ENCODE measurements at regions not wholly inside any gene's neighbourhood (a gene's known extent, or its start where the extent isn't known, plus 50 kb on each side); places are given as distances from the start of the nearest gene placed in this dataset.
"Not testable (repeated sequence)": the region's sequence is repeated elsewhere in the genome, so short reads cannot be mapped to it uniquely, and the experiment has no call there.

DNA sequence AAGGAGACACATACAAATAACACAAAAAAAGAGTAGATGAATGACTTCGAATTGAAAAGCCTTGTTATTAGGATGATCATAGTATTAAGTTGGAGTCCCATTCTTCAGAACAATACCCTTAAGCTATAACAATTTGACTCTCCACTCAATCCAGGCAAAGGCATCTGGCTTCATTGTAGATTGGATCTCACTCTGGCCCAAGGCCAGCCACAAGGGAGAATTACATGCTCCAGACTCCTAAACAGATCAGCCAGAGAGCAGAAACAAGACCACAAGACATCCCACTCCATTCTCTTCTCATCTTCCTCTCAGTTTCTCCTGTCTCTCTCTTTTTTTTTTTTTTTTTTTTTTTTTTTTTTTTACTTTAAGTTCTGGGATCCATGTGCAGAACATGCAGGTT lies 213.9 kb downstream of the DHX15 start:
- peaks cover 0 to 2% (median 1%) of the 10 kb centered on the region in 3 donors for H3K27me3 Mint-ChIP-seq (ENCODE audit: low read depth in 3 of 3)
- no peaks in the 10 kb centered on the region for H3K36me3 Mint-ChIP-seq
- no peaks in the 10 kb centered on the region for H3K4me1 Mint-ChIP-seq
- DNase-seq = no peak
- no peak overlapping the region for H3K27ac Mint-ChIP-seq
- H3K9me3 Mint-ChIP-seq = peaks cover 0 to 5% (median 0%) of the 10 kb centered on the region in 6 donors
- H3K4me3 Mint-ChIP-seq = no peak overlapping the region

DNA sequence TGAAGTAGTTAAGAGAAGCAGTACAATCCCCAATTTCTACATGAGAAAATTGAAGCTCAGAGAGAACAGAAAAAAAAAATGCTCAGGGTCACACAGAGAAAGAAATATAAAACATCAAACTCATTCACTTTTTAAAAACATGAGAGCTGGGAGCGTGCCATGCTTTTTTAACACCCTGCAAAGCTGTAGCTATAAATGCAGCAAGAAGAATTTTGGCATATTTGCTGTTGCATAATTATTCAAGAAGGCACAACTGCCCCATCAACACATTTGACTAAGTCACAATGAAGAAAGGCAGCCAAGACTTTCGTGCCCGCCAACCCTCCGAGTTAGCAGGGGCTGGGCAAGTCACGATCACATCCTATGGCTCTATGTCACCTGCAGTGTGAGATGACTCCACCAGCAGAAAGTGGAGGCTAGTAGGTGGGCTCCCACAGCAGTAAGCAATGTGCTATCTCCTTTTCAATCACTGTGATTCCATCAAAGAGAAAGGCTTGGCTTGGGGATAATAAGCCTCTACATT lies 214.8 kb downstream of the DHX15 start:
- Mint-ChIP-seq H3K27me3 (ENCODE audit: low read depth in 3 of 3) (peaks cover 0 to 2% (median 1%) of the 10 kb centered on the region in 3 donors), H3K4me3 (no peak overlapping the region), H3K4me1 (no peaks in the 10 kb centered on the region), H3K27ac (no peak overlapping the region), H3K36me3 (no peaks in the 10 kb centered on the region), H3K9me3 (peaks cover 0 to 5% (median 0%) of the 10 kb centered on the region in 6 donors)
- no peak for DNase-seq

DNA sequence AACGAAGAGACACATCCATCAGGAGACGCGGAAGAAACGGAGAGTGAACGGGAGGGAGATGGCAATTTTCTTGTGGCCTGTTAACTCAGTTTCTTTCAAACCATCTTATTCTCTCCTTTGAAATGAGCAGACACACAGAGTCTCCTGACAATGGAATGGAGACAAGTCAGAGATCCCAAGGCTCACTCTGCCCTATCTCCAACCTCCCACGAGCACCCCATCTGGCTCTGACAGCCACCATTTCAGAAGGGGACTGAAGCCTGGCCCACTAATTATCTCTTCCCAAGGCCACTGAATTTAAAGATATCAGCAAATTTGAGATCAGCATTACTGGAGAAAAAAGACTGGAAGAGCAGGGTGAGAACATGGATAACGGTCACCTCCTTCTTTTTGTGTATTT lies 215.6 kb downstream of the DHX15 start:
- Mint-ChIP-seq H3K9me3 (peaks cover 0 to 5% (median 0%) of the 10 kb centered on the region in 6 donors), H3K4me3 (no peak overlapping the region), H3K27ac (no peak overlapping the region), H3K27me3 (ENCODE audit: low read depth in 3 of 3) (peaks cover 0 to 2% (median 1%) of the 10 kb centered on the region in 3 donors), H3K36me3 (no peaks in the 10 kb centered on the region), H3K4me1 (no peaks in the 10 kb centered on the region)
- DNase-seq = no peak

DNA sequence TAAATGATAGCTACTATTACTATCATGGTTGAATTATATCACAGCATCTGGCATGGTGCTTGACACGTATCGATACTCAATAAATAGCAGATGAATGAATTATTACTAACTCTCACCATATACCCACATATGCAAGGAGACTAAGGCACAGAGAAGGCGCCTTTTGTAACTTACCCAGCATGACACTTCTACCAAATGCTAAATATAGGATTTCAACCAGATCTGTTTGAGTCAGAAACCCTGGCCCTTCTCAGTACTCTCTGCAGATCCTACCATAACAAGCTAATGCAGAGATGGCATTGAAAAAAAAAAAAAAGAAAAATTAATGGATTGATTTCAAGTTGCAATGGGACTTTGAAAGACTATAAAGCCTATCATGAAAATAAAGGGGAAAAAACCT lies 219.5 kb downstream of the DHX15 start:
- no peak for DNase-seq
- H3K27ac Mint-ChIP-seq = no peak overlapping the region
- H3K36me3 Mint-ChIP-seq = no peaks in the 10 kb centered on the region
- H3K9me3 Mint-ChIP-seq = no peaks in the 10 kb centered on the region
- H3K27me3 Mint-ChIP-seq (ENCODE audit: low read depth in 3 of 3) = no peaks in the 10 kb centered on the region
- no peaks in the 10 kb centered on the region for H3K4me1 Mint-ChIP-seq
- H3K4me3 Mint-ChIP-seq = no peak overlapping the region

DNA sequence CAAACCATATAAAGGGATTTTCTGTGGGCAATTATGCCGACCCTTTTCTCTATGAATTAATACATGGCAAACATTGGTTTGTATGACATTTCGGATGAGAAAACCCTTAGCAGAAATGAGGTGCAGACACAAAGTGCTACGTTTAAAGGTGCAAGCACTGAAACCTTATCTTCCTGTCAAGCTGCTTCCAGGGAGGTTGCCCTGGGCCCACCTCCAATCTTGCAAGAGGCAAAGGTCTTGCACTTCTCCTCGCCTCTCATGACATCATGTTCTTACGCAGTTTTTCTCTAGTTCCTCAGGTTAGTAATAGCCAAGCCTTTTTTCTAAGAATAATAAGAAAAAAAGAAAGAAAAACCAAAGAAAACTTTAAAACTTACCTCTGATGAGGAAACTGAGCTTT lies 220.1 kb downstream of the DHX15 start:
- Mint-ChIP-seq H3K27ac (no peak overlapping the region), H3K4me1 (no peaks in the 10 kb centered on the region), H3K9me3 (no peaks in the 10 kb centered on the region), H3K27me3 (ENCODE audit: low read depth in 3 of 3) (no peaks in the 10 kb centered on the region), H3K36me3 (no peaks in the 10 kb centered on the region), H3K4me3 (no peak overlapping the region)
- no peak for DNase-seq

DNA sequence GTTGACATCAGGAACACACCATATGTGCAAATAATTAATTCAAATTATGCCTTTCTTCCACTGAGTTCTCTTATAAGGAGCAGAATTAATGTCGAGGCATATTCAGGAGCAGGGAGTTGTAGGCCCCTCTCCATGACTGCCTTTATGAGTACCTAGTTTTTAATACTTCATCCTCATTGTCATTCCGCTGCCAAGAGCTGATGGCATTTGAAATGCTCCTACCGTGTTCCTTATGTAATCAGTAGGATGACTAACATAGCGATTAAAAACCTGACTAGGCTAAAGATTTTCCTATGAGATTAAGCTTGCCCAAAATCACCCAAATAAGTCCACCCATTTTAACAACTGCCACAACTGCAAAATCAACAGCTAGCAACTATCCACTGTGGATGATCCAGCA lies 220.6 kb downstream of the DHX15 start:
- no peaks in the 10 kb centered on the region for H3K36me3 Mint-ChIP-seq
- no peaks in the 10 kb centered on the region for H3K27me3 Mint-ChIP-seq (ENCODE audit: low read depth in 3 of 3)
- H3K9me3 Mint-ChIP-seq = no peaks in the 10 kb centered on the region
- H3K4me3 Mint-ChIP-seq = no peak overlapping the region
- no peaks in the 10 kb centered on the region for H3K4me1 Mint-ChIP-seq
- H3K27ac Mint-ChIP-seq = no peak overlapping the region
- DNase-seq = no peak

DNA sequence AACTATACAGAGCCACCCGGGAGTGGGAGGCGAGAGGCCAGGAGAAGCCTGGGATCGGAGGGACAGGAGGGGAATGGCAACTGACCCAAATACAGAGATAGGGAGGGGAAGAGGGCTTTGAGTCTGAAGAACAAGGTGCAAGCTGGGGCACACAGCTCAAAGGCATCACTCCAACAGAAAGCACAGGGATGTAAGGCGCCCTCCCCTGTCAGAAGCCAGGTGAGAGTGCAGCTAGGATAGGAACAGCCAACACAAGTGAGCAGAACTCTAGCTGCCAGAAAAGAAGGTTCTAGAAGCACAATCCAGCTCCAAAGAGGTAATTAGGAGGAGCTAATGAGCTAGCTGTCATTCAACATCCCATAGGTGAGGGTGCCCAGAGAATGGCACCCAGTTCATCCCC lies 232.2 kb downstream of the DHX15 start:
- H3K9me3 Mint-ChIP-seq = peaks cover 0 to 9% (median 7%) of the 10 kb centered on the region in 6 donors
- DNase-seq = no peak
- H3K27ac Mint-ChIP-seq = no peak overlapping the region
- H3K27me3 Mint-ChIP-seq (ENCODE audit: low read depth in 3 of 3) = peaks cover 2 to 6% (median 3%) of the 10 kb centered on the region in 3 donors
- H3K4me1 Mint-ChIP-seq = no peaks in the 10 kb centered on the region
- no peak overlapping the region for H3K4me3 Mint-ChIP-seq
- peaks cover 0 to 4% (median 0%) of the 10 kb centered on the region in 3 donors for H3K36me3 Mint-ChIP-seq

DNA sequence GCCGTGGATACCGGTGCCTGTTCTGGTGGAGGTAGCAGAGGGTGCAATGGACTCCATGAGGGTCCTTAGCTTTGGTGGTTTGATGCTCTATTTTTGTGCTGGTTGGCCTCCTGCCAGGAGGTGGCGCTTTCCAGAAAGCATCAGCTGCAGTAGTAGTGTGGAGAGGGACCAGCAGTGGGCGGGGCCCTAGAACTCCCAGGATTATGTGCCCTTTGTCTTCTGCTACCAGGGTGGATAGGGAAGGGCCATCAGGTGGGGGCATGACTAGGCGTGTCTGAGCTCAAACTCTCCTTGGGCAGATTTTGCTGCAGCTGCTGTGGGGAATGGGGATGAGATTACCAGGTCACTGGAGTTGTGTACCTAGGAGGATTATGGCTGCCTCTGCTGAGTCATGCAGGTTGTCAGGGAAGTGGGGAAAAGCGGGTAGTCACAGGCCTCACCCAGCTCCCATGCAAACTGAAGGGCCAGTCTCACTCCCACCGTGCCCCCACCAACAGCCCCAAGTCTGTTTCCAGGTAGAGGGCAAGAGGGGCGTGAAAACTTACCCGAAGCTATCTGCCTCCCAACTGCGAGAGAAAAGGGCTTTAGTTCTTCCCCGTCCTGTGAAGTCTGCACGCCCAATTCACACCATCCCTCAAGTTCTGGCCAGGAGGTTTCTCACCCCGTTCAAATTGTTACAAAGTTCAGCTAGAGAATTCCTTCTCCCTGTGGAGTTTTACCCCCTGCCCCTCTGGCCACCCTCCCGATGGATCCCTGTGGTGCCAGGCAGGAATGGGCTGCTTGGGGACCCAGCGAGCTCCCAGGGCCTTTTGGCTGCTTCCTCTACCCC lies 235.0 kb downstream of the DHX15 start:
- not testable (repeated sequence) for H3K36me3 Mint-ChIP-seq; H3K4me3 Mint-ChIP-seq; H3K27me3 Mint-ChIP-seq (ENCODE audit: low read depth in 3 of 3); H3K9me3 Mint-ChIP-seq; H3K4me1 Mint-ChIP-seq; H3K27ac Mint-ChIP-seq; DNase-seq

DNA sequence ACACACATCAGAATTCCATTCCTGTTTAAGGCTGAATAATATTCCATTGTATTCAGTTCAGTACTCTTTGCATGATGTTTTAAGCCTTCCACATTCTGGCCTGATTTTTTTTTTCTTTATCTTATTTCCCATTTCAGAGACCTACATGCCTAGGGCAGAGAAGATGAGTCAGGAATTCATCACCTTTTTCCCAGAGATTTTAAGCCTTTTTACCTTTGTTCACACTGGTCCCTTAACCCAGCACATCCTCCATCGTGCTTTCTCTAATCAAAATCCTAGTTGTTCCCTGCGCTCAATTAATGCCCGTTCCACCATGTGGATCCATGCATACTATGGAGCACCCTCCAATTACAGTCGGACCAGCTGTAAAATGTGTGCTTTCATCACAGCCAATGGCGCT lies 245.1 kb downstream of the DHX15 start:
- H3K36me3 Mint-ChIP-seq = no peaks in the 10 kb centered on the region
- no peak for DNase-seq
- peaks cover 0 to 2% (median 1%) of the 10 kb centered on the region in 3 donors for H3K27me3 Mint-ChIP-seq (ENCODE audit: low read depth in 3 of 3)
- H3K27ac Mint-ChIP-seq = no peak overlapping the region
- H3K9me3 Mint-ChIP-seq = peaks cover 0 to 8% (median 4%) of the 10 kb centered on the region in 6 donors
- no peak overlapping the region for H3K4me3 Mint-ChIP-seq
- H3K4me1 Mint-ChIP-seq = no peaks in the 10 kb centered on the region

DNA sequence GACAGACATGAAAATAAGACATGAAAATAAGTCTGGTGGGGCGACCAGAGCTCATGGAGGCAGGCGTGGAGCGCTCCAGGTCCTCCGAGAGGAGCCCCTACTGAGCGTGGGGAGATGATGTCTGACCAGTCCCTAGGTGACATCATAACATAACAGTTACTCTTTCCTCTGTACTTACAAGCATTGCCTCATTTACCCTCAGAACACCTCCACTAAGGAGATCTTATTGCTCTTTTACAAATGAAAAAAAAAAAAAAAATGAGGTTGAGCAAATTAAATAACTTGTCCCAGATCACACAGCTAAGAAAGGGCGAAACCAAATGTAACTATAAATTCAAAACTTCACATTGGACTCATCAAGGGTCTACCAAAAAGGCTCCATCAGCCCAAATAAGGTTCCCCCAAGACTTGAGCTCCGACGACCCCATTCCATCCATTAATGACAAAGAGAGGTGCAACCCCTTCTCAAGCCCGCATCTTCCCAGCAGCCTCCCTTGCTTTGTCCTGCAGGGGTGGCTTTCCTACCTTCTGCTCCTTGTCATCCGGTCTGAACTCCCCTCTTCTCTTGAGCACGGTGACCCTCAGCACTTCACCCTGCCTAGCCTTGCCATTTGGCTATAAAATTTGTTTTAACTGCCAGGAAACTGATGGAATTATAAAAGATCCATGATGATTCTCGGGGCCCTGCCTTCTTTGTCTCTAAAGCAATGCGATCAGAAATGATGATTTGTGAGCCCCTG lies 246.7 kb downstream of the DHX15 start:
- no peaks in the 10 kb centered on the region for H3K36me3 Mint-ChIP-seq
- H3K27me3 Mint-ChIP-seq (ENCODE audit: low read depth in 3 of 3) = peaks cover 0 to 2% (median 1%) of the 10 kb centered on the region in 3 donors
- H3K27ac Mint-ChIP-seq = no peak overlapping the region
- H3K4me1 Mint-ChIP-seq = no peaks in the 10 kb centered on the region
- DNase-seq = no peak
- H3K9me3 Mint-ChIP-seq = peaks cover 0 to 8% (median 5%) of the 10 kb centered on the region in 6 donors
- no peak overlapping the region for H3K4me3 Mint-ChIP-seq

DNA sequence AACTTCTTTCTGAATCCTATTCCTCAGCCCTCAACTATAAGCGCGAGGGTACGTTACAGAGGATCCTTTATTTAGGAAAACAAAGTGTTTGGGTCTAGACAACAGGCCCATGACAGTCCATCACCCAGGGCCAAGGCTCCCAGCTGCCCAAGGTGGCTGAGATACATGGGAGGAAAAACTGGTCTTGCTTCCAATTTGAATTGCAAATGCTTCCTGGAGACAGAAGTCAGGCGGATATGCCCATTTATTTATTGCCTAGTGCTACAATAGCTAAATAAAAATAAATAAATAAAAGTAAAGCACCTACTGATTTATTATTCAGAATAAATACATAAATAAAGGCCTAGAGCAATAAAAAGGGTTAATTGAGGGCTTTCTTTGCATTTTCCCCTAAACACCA lies 248.7 kb downstream of the DHX15 start:
- no peak for DNase-seq
- Mint-ChIP-seq H3K36me3 (no peaks in the 10 kb centered on the region), H3K27me3 (ENCODE audit: low read depth in 3 of 3) (peaks cover 0 to 2% (median 1%) of the 10 kb centered on the region in 3 donors), H3K9me3 (peaks cover 0 to 8% (median 5%) of the 10 kb centered on the region in 6 donors), H3K27ac (no peak overlapping the region), H3K4me1 (no peaks in the 10 kb centered on the region), H3K4me3 (no peak overlapping the region)

DNA sequence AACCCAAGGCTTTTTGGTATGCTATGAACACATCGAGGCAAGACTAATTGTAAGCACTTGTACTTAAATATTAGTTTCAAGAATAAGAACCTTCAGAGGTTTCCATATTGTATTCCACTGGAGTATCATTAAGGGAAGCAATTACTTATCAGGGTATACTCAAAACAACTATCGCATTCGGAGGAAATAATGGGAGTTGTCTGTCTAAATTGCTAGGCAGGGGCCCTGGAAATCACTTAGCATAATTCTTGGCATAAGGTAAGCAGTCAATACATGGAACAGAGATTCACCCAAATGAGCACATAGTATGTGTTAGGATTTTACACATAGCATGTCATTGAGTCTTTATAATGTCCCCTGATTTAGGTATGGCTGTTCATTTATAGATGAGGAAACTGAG lies 249.4 kb downstream of the DHX15 start:
- DNase-seq = no peak
- Mint-ChIP-seq H3K4me3 (no peak overlapping the region), H3K27me3 (ENCODE audit: low read depth in 3 of 3) (peaks cover 0 to 2% (median 1%) of the 10 kb centered on the region in 3 donors)

DNA sequence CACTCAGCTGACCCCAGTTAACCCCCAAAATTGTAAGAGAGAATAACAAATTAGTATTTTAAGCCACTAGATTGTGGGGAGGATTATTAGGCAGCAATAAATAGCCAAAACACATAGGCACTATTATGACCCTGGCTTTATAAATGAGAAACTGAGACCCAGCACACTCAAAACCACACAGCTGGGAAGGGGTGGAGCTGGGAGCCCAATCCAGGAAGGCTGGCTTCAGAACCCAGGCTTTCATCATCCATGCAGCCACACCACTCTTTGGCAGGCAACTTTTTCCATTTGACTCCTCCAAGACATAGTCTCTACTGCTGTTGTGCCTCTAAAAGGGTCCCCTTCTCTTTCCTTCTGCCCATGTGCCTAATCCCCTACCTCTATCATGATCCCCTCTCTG lies 253.8 kb downstream of the DHX15 start:
- H3K4me1 Mint-ChIP-seq = no peaks in the 10 kb centered on the region
- H3K36me3 Mint-ChIP-seq = no peaks in the 10 kb centered on the region
- no peak overlapping the region for H3K27ac Mint-ChIP-seq
- no peak for DNase-seq
- peaks cover 0 to 2% (median 1%) of the 10 kb centered on the region in 3 donors for H3K27me3 Mint-ChIP-seq (ENCODE audit: low read depth in 3 of 3)
- H3K9me3 Mint-ChIP-seq = peaks cover 0 to 6% (median under 1%) of the 10 kb centered on the region in 6 donors
- H3K4me3 Mint-ChIP-seq = no peak overlapping the region

More for the DNA sequence above, 249.4 kb downstream of the DHX15 start:
- H3K9me3 Mint-ChIP-seq = peaks cover 0 to 8% (median 5%) of the 10 kb centered on the region in 6 donors
- H3K4me1 Mint-ChIP-seq = no peaks in the 10 kb centered on the region
- no peaks in the 10 kb centered on the region for H3K36me3 Mint-ChIP-seq
- H3K27ac Mint-ChIP-seq = no peak overlapping the region

DNA sequence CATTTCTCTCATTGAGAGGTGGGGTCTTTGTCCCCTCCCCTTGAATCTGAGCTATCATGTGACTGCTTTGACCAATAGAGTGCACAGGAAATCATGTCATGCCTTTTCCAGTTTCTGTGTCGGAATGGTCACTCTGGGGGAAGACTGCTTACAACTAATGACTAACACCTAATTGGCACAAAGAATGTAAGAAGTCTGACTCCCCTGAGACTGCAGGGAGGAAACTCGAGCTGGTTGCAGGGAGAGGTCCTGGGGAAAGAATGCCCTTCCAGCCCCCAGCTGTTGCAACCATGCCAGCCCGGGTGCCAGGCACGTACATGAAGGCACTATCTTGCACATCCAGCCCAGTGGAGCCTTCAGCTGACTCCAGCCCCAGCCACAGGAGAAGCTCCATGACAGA lies 254.2 kb downstream of the DHX15 start:
- no peak overlapping the region for H3K4me3 Mint-ChIP-seq
- DNase-seq = no peak
- no peaks in the 10 kb centered on the region for H3K4me1 Mint-ChIP-seq
- H3K27ac Mint-ChIP-seq = no peak overlapping the region
- H3K36me3 Mint-ChIP-seq = no peaks in the 10 kb centered on the region
- peaks cover 0 to 6% (median under 1%) of the 10 kb centered on the region in 6 donors for H3K9me3 Mint-ChIP-seq
- H3K27me3 Mint-ChIP-seq (ENCODE audit: low read depth in 3 of 3) = peaks cover 0 to 2% (median 1%) of the 10 kb centered on the region in 3 donors
